HL-60 (cell line): ENCODE measurements at regions not wholly inside any gene's neighbourhood (a gene's known extent, or its start where the extent isn't known, plus 50 kb on each side); places are given as distances from the start of the nearest gene placed in this dataset.

ENCODE experiments used
- DNase-seq, 2 experiments: peaks; one replicate each; pipeline ENCODE4 v3.0.0-alpha.2; 2010 to 2020; ENCODE audit warnings: low read depth in 1 of 2, low spot score in 1 of 2
- H3K27ac ChIP-seq: fragments of 250-450 bp; sonication (Bioruptor Pico); replicated peaks from 2 replicates; pipeline ENCODE4 v1.5.1; 2020; ENCODE audit warnings: mild to moderate bottlenecking, moderate library complexity
- H3K27me3 ChIP-seq: fragments of 250-450 bp; sonication (Bioruptor Pico); 2 replicates; pipeline ENCODE4 v1.5.1; 2021; ENCODE audit warnings: mild to moderate bottlenecking, moderate library complexity; ENCODE audit not compliant: insufficient read depth, poor library complexity, severe bottlenecking
- H3K4me3 ChIP-seq: replicated peaks from 2 replicates; pipeline ENCODE4 v1.5.1; 2011; ENCODE audit warnings: mild to moderate bottlenecking, control low read depth, low read length; ENCODE audit not compliant: insufficient read depth
- CTCF ChIP-seq: IDR thresholded peaks from one replicate; pipeline ENCODE4 v1.5.1; 2011; ENCODE audit warnings: low read length, control low read depth, inconsistent platforms; ENCODE audit not compliant: insufficient read depth
- GABPA ChIP-seq: IDR thresholded peaks from 2 replicates; pipeline ENCODE4 v1.6.1; 2012; ENCODE audit warnings: low read depth
- POLR2AphosphoS5 ChIP-seq: IDR thresholded peaks from 2 replicates; pipeline ENCODE4 v1.6.1; 2012; ENCODE audit warnings: low read depth
- SPI1 ChIP-seq: IDR thresholded peaks from 2 replicates; pipeline ENCODE4 v1.6.1; 2012; ENCODE audit warnings: low read depth, mild to moderate bottlenecking, borderline replicate concordance
- TF ChIP-seq, protein P1 (sequence below): IDR thresholded peaks from 2 replicates; pipeline ENCODE4 v1.6.1; 2012; ENCODE audit warnings: low read depth; ENCODE audit not compliant: insufficient replicate concordance

DNA sequence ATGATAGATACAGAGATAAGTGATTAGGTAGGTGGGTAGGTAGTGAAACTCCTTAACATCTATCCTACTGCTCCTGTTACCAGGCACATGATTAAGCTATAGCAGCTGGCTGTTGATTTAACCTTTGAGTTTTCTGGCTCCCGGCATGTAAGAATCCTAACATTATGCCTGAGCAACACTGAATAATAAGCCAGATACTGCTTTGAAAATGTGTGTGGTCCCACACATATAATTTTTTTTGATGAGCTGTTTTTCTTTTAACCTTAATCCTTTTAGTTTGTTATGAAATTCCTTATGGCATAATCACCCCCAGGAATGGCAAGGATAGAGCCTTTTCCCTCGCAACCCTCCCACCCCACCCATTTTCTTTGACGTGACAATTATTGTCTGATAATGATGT, 104.2 kb upstream of the NEUROD1 start:
- H3K4me3 ChIP-seq, result no peak overlapping the region

DNA sequence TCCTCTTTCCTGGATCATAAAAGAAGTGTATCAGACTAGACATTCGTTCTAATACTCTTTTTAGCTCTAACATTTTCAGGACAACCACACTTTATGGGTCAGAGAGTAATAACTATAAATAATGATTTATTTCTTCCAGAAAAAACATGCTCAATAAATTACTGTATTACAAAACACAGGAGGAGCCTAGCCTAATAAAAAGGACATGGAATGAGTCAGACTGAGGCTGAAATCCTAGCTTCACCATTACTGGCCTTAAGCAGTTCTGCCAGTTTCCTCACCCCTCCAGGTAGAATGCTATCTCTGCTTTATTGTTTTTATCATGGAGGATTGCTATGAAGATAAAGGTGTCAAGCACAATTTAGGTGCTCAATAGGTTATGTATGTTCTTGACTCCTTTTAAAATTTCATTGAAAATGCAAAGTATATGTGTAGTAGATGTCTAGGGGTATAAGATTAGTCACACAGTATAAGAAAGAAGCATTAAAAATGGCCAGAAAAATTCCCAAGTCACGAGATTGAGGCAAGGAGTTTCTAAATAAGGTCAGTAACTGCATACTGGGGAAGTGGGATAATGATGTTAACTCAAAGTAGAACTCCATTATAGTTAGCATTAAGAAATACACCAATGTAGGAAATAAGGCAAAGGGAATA, 105.5 kb upstream of the NEUROD1 start:
- DNase-seq, result no peak
- TF ChIP-seq CTCF (no peak), POLR2AphosphoS5 (no peak), GABPA (no peak), SPI1 (no peak)
- TF ChIP-seq, protein P1, sequence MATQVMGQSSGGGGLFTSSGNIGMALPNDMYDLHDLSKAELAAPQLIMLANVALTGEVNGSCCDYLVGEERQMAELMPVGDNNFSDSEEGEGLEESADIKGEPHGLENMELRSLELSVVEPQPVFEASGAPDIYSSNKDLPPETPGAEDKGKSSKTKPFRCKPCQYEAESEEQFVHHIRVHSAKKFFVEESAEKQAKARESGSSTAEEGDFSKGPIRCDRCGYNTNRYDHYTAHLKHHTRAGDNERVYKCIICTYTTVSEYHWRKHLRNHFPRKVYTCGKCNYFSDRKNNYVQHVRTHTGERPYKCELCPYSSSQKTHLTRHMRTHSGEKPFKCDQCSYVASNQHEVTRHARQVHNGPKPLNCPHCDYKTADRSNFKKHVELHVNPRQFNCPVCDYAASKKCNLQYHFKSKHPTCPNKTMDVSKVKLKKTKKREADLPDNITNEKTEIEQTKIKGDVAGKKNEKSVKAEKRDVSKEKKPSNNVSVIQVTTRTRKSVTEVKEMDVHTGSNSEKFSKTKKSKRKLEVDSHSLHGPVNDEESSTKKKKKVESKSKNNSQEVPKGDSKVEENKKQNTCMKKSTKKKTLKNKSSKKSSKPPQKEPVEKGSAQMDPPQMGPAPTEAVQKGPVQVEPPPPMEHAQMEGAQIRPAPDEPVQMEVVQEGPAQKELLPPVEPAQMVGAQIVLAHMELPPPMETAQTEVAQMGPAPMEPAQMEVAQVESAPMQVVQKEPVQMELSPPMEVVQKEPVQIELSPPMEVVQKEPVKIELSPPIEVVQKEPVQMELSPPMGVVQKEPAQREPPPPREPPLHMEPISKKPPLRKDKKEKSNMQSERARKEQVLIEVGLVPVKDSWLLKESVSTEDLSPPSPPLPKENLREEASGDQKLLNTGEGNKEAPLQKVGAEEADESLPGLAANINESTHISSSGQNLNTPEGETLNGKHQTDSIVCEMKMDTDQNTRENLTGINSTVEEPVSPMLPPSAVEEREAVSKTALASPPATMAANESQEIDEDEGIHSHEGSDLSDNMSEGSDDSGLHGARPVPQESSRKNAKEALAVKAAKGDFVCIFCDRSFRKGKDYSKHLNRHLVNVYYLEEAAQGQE, result no peak
- Histone ChIP-seq H3K27me3 (no peaks in the 10 kb centered on the region), H3K4me3 (no peak overlapping the region), H3K27ac (no peak overlapping the region)

More for the DNA sequence above, 104.2 kb upstream of the NEUROD1 start:
- TF ChIP-seq CTCF, result no peak
- H3K27ac ChIP-seq, result no peak overlapping the region
- no peaks in the 10 kb centered on the region for H3K27me3 ChIP-seq
- DNase-seq, result no peak

DNA sequence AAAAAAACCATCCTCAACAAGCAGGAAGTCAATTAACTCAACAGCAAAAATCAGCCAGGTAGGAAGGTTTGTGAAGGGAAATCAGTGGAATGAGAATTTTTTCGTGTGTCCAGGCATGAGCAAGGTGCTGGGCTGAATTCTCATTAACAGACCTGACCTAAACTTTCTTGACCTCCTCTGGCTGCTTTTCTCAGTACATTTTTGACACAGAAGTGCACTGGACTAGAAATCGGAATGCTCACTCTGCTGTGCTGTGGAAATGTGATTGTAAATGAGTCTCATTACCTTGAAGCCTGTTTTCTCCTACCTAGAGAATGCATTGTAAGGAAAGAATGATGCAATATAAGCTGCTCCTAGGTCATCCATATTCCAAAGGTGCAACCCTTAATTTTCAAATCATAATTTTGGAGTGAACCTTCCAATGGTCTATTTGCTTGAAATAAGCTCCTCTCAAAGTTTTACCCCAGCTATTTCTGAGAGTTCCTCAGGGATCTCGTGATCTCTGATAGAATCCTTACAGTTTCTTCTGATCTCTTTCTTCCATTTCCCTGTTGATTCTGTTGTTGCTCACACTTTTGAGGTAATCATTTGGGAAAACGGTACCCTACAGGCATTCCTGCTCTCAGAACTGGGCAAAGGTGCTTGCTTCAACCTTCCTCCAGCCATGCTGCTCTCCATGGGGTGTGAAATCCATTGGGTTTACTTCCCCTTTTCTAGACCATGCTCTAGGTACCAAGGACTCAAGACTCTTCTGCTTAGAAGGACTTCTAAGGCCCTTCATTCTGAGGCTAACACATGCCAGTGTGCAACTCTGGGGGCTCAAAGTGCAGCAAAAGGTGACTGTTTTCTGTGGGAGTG, 104.9 kb upstream of the ITPRID2 start:
- no peak for DNase-seq
- TF ChIP-seq CTCF (no peak), SPI1 (no peak)
- TF ChIP-seq, protein P1, result no peak
- Histone ChIP-seq H3K27me3 (no peaks in the 10 kb centered on the region), H3K4me3 (no peak overlapping the region), H3K27ac (no peak overlapping the region)
